ENCODE measurements at regions not wholly inside any gene's neighbourhood (a gene's known extent, or its start where the extent isn't known, plus 50 kb on each side); places are given as distances from the start of the nearest gene placed in this dataset.
A peak's percentile ranks its signal among the peaks of the same experiment; 100 is the strongest.

- DNase-seq (ENCODE audit: low spot score): peak; percentile 93
Observed at GRCh38 chr6:157756708-157757429, 66.2 kb upstream of the SNX9 start.

GRCh38 chr6:157757430-157758403, 65.3 kb upstream of the SNX9 start:
- DNase-seq (ENCODE audit: low spot score): no peak

DNA sequence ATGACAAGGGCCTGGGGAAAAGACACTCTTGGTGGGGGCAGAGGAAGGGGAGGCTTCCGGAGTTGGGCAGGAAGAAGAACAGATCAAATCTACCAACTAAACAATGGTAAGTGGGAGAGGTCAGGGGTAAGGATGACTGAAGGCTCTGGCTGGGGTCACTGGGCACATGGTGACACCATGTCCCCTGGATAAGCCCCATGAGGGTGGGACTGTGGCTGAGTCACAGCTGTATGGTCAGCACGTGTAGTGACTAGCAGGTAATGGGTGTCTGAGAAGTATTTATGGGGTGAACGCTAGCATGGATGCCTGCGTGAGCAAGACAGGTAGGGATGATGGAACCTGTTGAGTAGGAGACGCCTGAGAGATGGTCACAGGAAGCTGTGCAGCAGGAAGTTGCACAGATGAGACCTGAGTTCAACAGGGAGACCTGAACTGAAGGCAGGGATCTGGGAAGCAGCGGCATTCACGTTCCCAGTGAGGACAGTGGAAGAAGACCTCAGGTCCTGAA, 64.5 kb upstream of the SNX9 start:
- DNase-seq (ENCODE audit: low spot score): no peak

DNA sequence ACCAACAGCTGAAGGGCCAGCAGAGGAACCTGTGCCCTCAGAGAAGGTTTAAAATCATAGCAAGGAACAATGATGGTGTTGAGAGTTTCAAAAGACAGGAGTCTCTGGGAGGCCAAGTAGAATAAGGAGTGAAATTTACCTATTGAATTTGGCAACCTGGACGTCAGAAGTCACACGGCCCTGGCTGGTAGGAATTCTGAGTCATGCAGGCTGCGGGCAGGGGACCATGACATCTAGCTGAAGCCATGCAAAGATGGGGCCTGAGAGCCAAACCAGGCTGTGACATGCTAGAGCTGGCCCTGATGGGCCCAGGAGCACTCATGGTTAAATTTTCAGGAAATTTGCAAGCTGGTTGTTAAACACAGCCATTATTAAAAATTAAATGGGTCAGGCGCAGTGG, 64.0 kb upstream of the SNX9 start:
- DNase-seq (ENCODE audit: low spot score): no peak

DNA sequence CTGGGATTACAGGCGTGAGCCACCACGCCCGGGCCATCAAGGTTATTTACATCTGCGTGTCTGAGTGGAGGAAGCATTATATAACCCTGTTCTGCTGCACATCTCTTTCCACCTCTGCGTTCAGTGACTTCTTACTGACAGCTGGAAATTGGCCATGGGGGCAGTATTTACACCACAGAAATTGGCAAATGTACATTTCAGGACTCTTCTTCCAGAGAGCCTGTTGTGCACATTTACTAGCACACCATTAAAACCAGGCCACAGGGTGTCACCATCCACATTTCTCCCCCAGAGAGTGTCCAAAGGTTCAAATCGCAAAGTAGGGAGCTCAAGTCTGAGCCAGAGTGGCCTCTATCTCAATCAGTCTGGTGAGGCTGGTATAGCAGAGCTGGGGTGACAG, 62.9 kb upstream of the SNX9 start:
- no peak for DNase-seq (ENCODE audit: low spot score)

- DNase-seq (ENCODE audit: low spot score): no peak
Observed at GRCh38 chr6:157760589-157761330, 62.3 kb upstream of the SNX9 start.

DNA sequence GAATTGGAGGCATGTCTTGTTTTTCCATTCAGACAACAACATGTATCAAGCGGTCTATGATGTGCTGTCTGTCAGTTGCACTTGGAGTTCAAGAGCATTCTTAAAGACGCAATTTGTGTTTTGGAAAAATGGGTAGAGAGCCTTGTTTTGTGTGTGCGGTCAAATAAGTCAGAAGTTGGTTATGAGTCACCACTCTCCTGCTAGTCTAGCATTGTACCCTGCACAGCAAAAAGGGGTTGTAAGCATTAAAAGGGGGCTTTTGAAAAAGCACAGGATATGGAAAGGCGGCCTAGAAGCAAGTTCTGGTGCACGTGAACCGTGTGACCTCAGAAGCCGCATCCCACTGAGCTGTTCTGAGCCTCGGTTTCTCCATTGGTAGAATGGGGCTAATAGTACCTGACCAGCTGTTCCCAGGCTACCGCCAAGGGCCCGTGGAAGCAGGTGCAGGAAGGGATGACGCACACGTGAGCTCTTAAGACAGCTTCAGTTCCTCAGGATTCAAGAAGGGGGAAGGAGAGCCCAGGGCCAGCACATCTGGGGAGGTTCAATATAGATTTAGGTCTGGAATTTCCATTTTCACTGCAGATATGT, 61.6 kb upstream of the SNX9 start:
- no peak for DNase-seq (ENCODE audit: low spot score)

GRCh38 chr6:157761926-157762325, 61.1 kb upstream of the SNX9 start:
- DNase-seq (ENCODE audit: low spot score): no peak

DNA sequence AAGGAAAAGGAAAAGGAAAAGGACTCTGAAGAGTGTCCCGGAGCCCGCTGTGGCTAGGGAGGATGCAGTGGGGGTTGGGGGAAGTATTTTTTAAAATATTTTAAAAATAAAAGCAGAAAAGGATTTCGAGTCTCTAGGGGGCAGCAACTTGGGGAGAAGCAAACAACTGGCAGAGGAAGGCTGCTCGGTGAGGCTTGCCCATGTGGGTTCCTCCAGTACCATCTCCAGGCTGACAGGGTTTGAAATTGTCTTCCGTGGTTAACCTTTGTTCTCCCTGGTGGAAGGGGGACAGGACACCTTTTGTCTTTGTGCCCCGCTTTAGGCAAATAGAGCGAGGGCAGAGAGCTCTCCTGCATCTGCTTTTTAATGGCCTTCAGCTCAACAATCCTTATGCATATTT, 60.4 kb upstream of the SNX9 start:
- DNase-seq (ENCODE audit: low spot score): no peak

DNA sequence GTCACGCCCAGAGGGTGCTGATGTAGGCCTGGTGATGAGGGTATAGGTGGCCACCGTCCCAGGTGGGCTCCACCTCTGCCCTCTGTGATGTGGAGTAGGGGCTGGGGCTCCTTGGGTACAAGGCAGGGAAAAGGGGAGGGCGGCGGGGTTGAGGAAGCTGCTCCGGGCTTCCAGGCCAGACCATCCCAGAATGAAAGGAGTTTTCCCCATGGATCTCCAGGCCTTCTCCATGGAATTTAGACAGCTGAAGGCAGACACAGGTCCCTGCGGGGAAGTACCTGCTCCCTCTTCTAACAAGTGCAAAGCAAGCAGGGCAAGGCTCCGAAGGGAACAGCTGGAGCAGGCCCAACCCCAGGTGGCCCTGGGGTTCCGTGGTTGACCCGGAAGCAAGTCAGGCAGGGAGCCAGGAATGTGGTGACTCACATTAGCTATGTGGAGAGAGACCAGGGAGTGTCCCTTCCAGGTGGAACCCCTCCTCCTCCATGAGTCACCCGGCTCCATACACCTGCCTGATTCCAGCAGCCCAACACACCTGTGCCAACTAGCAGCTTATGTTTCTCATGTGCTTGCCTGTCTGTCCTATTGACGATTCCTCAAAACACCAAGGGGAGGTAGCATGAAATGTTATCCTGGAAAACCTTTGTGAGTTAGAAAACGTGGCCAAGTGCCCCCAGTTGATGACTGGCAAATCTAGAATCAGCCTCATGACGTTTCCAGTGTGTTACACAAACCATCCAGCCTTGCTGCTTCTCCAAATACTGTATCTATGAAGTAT, 59.7 kb upstream of the SNX9 start:
- DNase-seq (ENCODE audit: low spot score): peak; percentile 95

DNA sequence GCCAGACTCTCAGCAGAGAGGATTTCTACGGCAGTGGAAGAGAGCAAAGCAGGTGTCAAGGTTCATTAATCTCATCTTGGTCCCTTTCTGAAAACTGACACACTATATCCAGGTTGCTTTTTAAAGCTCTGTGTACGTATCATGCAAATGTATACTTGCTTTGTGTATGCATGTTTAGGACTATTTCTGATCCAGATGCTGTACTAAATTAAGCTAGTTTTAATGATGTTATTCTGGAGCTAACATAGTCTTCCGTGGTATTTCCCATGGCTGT, 59.2 kb upstream of the SNX9 start:
- no peak for DNase-seq (ENCODE audit: low spot score)

GRCh38 chr6:157764178-157765068, 58.6 kb upstream of the SNX9 start:
- peak; percentile 92 for DNase-seq (ENCODE audit: low spot score)

GRCh38 chr6:157766901-157767774, 55.9 kb upstream of the SNX9 start:
- no peak for DNase-seq (ENCODE audit: low spot score)

- no peak for DNase-seq (ENCODE audit: low spot score)
Observed at GRCh38 chr6:157767775-157768156, 55.3 kb upstream of the SNX9 start.

DNA sequence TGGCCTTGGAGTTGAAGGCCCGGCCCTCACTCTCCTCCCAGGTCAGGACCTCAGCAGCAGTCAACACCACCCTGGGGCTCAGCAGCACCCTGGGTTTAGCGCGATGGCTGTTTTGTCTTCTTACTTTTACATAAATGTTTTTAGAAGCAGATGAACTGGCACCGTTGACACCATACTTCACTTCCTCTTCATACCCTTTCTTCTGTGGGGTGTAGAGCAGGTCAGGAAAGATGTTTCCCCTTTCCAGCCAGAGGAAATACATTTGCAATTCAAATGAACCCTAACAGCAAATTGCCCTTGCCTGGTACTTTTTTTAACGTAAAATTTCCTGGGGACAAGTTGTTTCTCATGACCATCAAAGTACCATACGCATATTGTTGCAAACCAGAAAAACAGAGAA, 54.7 kb upstream of the SNX9 start:
- DNase-seq (ENCODE audit: low spot score): no peak

GRCh38 chr6:157768863-157769551, 54.0 kb upstream of the SNX9 start:
- DNase-seq (ENCODE audit: low spot score): no peak

DNA sequence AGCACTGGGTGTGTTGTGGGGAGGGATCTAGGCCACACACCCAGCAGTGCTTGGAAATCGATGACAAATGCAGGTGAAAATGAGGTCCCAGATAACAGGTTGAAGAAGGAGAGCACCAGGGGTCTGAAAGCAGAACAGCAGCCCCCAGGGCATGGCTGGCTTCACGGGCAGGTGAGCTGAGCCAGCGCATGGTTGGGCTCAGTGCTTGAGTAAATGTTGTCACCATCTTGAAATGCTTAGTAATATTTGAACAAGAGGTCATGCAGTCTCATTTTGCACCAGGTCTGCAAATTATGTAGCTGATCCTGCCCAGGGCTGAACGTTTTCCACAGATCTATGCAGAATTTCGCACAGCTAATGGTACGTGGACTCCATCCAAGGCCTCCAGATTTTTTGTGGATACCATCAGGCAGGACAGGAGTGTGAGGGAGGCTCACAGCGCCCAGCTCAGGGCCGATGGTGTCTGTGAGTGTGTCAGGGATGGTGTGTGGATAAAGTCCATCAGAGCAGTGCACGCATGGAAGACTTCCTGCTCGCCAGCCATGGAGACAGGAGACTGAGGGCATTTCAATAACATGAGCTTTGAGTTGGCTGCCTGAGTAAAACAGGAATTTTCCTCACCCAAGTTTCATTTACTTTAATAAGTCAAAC, 53.1 kb upstream of the SNX9 start:
- DNase-seq (ENCODE audit: low spot score): no peak

GRCh38 chr6:157770946-157771345, 52.1 kb upstream of the SNX9 start:
- no peak for DNase-seq (ENCODE audit: low spot score)
